ENCODE measurements at regions not wholly inside any gene's neighbourhood (a gene's known extent, or its start where the extent isn't known, plus 50 kb on each side); places are given as distances from the start of the nearest gene placed in this dataset.
"Not testable (repeated sequence)": the region's sequence is repeated elsewhere in the genome, so short reads cannot be mapped to it uniquely, and the experiment has no call there.

DNA sequence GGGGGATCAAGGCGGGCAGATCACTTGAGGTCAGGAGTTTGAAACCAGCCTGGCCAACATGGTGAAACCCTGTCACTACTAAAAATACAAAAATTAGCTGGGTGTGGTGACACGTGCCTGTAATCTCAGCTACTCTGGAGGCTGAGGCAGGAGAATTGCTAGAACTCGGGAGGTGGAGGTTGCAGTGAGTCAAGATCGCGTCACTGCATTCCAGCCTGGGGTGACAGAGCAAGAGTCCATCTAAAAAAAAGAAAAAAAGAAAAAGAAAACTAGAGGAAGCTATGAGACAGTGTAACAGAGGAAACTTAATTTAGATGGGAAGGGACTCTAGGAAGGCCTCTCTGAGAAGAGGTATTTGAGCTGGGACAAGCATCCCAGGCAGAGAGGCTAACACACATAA, 109.9 kb upstream of the SRSF6 start:
- H3K9me3 ChIP-seq (ENCODE audit: control insufficient read depth, insufficient read depth, low read length); H3K4me3 ChIP-seq (ENCODE audit: low read length); H3K27me3 ChIP-seq (ENCODE audit: control insufficient read depth, insufficient read depth, low read length); H3K4me1 ChIP-seq (ENCODE audit: control insufficient read depth, insufficient read depth, low read length); H3K27ac ChIP-seq (ENCODE audit: low read length); DNase-seq (ENCODE audit: low read depth, low spot score); H3K36me3 ChIP-seq (ENCODE audit: control insufficient read depth, insufficient read depth, low read length): not testable (repeated sequence)
- no CpG with 5 or more reads among the region's 5 CpGs for WGBS (ENCODE audit: insufficient coverage, insufficient read length)

DNA sequence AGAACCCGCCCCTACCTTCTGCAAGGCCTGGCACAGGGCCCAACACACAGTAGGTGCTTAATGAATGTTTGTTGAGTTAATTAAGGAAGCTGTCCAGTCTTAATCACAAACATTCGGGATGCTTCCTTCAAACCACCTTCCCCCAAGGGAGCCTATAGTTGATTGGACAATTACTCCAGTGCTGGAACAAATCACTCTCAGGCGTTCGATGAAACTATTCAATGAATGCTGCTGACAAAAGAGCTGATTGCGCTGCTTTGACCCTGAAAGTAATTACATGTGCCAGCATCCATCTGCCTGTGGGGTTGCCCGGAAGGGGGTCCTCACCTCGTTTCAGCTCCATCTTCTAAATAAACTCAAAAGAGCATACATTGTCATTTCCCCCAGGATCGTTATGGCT, 112.0 kb upstream of the SRSF6 start:
- Histone ChIP-seq H3K27me3 (ENCODE audit: control insufficient read depth, insufficient read depth, low read length) (no peaks in the 10 kb centered on the region), H3K9me3 (ENCODE audit: control insufficient read depth, insufficient read depth, low read length) (no peaks in the 10 kb centered on the region; the same call in 1 of the 2 replicates), H3K27ac (ENCODE audit: low read length) (no peak overlapping the region), H3K4me3 (ENCODE audit: low read length) (no peak overlapping the region), H3K4me1 (ENCODE audit: control insufficient read depth, insufficient read depth, low read length) (no peaks in the 10 kb centered on the region), H3K36me3 (ENCODE audit: control insufficient read depth, insufficient read depth, low read length) (no peaks in the 10 kb centered on the region)
- no CpG with 5 or more reads among the region's 8 CpGs for WGBS (ENCODE audit: insufficient coverage, insufficient read length)
- no peak for DNase-seq (ENCODE audit: low read depth, low spot score)

DNA sequence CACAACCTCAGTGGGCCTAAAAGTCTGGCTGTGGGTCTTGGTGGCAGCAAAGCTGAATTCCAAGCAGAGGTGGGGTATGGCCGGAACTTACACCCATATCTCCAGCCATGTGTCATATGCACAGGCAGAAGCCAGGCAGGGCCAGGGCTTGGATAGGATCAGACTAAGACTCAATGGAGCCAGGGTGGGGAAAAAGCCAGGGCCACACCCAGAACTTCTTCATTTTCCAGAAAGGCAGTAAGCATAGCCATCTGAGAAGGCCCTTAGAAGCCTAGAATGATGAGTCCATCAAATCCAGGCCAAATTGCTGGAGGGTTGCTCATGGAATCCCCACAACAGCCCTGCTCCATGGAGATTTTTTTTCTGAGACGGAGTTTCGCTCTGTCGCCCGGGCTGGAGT, 116.2 kb upstream of the SRSF6 start:
- H3K9me3 ChIP-seq (ENCODE audit: control insufficient read depth, insufficient read depth, low read length), result no peaks in the 10 kb centered on the region; the same call in 1 of the 2 replicates
- H3K36me3 ChIP-seq (ENCODE audit: control insufficient read depth, insufficient read depth, low read length), result no peaks in the 10 kb centered on the region
- H3K4me1 ChIP-seq (ENCODE audit: control insufficient read depth, insufficient read depth, low read length), result no peaks in the 10 kb centered on the region
- H3K27ac ChIP-seq (ENCODE audit: low read length), result no peak overlapping the region
- no peak for DNase-seq (ENCODE audit: low read depth, low spot score)
- no peak overlapping the region for H3K4me3 ChIP-seq (ENCODE audit: low read length)
- no peaks in the 10 kb centered on the region; the same call in 1 of the 2 replicates for H3K27me3 ChIP-seq (ENCODE audit: control insufficient read depth, insufficient read depth, low read length)
- no CpG with 5 or more reads among the region's 5 CpGs for WGBS (ENCODE audit: insufficient coverage, insufficient read length)

DNA sequence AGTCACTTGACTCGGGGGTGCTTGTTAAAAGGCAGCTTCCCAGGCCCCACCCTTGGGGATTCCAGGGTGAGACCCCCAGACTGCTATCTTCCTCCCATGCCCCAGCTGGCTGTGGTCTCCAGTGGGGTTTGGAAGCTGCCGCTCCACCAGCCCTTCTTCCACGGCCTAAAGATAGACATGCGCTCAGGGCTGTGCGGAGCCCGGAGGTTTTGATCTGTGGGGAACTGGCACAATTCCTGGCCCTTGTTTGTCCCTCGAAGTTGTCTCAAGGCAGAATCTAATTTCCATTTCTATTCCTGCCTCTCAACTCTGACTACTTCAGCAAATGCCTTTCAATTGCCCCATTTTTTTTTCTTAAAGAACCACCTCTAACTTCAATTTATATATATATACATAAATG, 120.7 kb upstream of the SRSF6 start:
- H3K27ac ChIP-seq (ENCODE audit: low read length), result no peak overlapping the region
- no peaks in the 10 kb centered on the region; the same call in 1 of the 2 replicates for H3K27me3 ChIP-seq (ENCODE audit: control insufficient read depth, insufficient read depth, low read length)
- H3K4me1 ChIP-seq (ENCODE audit: control insufficient read depth, insufficient read depth, low read length), result no peaks in the 10 kb centered on the region
- no peaks in the 10 kb centered on the region for H3K36me3 ChIP-seq (ENCODE audit: control insufficient read depth, insufficient read depth, low read length)
- no peak for DNase-seq (ENCODE audit: low read depth, low spot score)
- H3K4me3 ChIP-seq (ENCODE audit: low read length), result no peak overlapping the region
- H3K9me3 ChIP-seq (ENCODE audit: control insufficient read depth, insufficient read depth, low read length), result no peaks in the 10 kb centered on the region; the same call in 1 of the 2 replicates
- no CpG with 5 or more reads among the region's 7 CpGs for WGBS (ENCODE audit: insufficient coverage, insufficient read length)

DNA sequence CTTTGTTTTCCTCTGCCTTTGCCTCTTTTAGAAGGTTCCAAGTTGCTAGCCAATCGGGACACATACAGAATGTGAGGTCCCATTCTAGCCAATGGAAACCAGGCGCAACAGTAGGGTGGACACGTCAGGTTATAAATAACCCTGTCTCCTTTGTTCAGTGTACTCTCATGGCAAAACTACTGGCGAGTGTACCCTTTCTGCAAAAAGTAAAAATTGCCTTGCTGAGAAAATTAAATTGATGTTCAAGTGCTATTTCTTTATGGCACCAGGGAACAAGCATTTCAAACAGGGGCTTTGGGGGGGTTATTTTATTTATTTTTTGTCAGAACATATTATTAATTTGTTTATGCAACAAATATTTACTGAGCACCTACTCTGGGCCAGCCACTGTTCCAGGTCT, 123.6 kb upstream of the SRSF6 start:
- no peak overlapping the region for H3K4me3 ChIP-seq (ENCODE audit: low read length)
- no CpG with 5 or more reads among the region's 4 CpGs for WGBS (ENCODE audit: insufficient coverage, insufficient read length)
- no peaks in the 10 kb centered on the region for H3K9me3 ChIP-seq (ENCODE audit: control insufficient read depth, insufficient read depth, low read length)
- H3K4me1 ChIP-seq (ENCODE audit: control insufficient read depth, insufficient read depth, low read length), result no peaks in the 10 kb centered on the region
- H3K27me3 ChIP-seq (ENCODE audit: control insufficient read depth, insufficient read depth, low read length), result no peaks in the 10 kb centered on the region
- H3K36me3 ChIP-seq (ENCODE audit: control insufficient read depth, insufficient read depth, low read length), result no peaks in the 10 kb centered on the region
- DNase-seq (ENCODE audit: low read depth, low spot score), result no peak
- no peak overlapping the region for H3K27ac ChIP-seq (ENCODE audit: low read length)

DNA sequence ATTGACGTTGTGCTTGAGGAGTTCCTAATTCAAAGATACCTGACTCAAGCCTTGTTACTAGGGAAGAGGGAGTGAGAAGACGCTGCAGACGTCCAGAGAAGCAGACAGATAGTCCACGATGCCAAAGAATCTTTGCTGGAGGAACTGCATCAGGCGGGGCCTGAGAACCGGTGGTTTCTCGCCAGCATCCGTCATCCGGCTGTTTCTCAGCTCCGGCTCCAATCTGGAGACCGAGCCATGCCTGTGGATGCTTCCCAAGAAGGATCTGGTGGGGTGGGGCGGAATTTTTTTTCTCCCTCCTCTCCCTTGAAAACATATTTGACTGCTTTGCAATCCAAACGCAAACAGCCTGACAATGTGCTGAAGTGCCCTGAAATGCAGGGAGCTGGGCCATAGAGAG, 125.8 kb upstream of the SRSF6 start:
- Histone ChIP-seq H3K9me3 (ENCODE audit: control insufficient read depth, insufficient read depth, low read length) (no peaks in the 10 kb centered on the region), H3K27ac (ENCODE audit: low read length) (no peak overlapping the region), H3K4me1 (ENCODE audit: control insufficient read depth, insufficient read depth, low read length) (no peaks in the 10 kb centered on the region), H3K36me3 (ENCODE audit: control insufficient read depth, insufficient read depth, low read length) (no peaks in the 10 kb centered on the region), H3K4me3 (ENCODE audit: low read length) (no peak overlapping the region), H3K27me3 (ENCODE audit: control insufficient read depth, insufficient read depth, low read length) (no peaks in the 10 kb centered on the region)
- no CpG with 5 or more reads among the region's 13 CpGs for WGBS (ENCODE audit: insufficient coverage, insufficient read length)
- DNase-seq (ENCODE audit: low read depth, low spot score), result no peak

DNA sequence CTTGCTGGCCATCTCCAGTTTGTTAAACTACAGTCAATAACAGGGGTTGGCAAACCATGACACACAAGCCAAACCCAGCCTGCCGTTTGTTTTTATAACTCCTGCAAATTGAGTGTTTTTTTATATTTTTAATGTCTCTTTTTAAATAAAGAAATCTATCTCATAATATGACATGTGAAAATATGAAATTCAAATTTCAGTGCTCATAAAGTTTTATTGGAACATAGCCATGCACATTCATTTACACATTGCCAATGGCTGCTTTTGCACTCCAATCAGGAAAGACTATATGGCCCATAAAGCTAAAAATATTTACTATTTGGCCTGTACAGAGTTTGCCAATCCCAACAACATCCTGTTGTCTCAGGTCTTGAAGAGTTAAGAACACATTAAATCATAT, 129.0 kb upstream of the SRSF6 start:
- no peak overlapping the region for H3K4me3 ChIP-seq (ENCODE audit: low read length)
- DNase-seq (ENCODE audit: low read depth, low spot score), result no peak
- no peaks in the 10 kb centered on the region for H3K4me1 ChIP-seq (ENCODE audit: control insufficient read depth, insufficient read depth, low read length)
- H3K9me3 ChIP-seq (ENCODE audit: control insufficient read depth, insufficient read depth, low read length), result no peaks in the 10 kb centered on the region
- H3K36me3 ChIP-seq (ENCODE audit: control insufficient read depth, insufficient read depth, low read length), result no peaks in the 10 kb centered on the region
- H3K27ac ChIP-seq (ENCODE audit: low read length), result no peak overlapping the region
- H3K27me3 ChIP-seq (ENCODE audit: control insufficient read depth, insufficient read depth, low read length), result no peaks in the 10 kb centered on the region
- no CpG with 5 or more reads among the region's 1 CpG for WGBS (ENCODE audit: insufficient coverage, insufficient read length)

DNA sequence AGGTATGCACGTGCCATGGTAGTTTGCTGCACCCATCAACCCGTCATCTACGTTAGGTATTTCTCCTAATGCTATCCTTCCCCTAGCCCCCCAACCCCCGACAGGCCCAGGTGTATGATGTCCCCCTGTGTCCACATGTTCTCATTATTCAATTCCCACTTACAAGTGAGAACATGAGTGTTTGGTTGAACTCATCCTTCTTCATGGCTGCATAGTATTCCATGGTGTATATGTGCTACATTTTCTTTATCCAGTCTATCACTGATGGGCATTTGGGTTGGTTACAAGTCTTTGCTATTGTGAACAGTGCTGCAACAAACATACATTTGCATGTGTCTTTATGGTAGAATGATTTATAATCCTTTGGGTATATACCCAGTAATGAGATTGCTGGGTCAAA, 130.5 kb upstream of the SRSF6 start:
- H3K4me1 ChIP-seq (ENCODE audit: control insufficient read depth, insufficient read depth, low read length); DNase-seq (ENCODE audit: low read depth, low spot score); H3K36me3 ChIP-seq (ENCODE audit: control insufficient read depth, insufficient read depth, low read length); H3K27ac ChIP-seq (ENCODE audit: low read length); H3K27me3 ChIP-seq (ENCODE audit: control insufficient read depth, insufficient read depth, low read length); H3K9me3 ChIP-seq (ENCODE audit: control insufficient read depth, insufficient read depth, low read length); H3K4me3 ChIP-seq (ENCODE audit: low read length): not testable (repeated sequence)
- WGBS (ENCODE audit: insufficient coverage, insufficient read length), result no CpG with 5 or more reads among the region's 4 CpGs

DNA sequence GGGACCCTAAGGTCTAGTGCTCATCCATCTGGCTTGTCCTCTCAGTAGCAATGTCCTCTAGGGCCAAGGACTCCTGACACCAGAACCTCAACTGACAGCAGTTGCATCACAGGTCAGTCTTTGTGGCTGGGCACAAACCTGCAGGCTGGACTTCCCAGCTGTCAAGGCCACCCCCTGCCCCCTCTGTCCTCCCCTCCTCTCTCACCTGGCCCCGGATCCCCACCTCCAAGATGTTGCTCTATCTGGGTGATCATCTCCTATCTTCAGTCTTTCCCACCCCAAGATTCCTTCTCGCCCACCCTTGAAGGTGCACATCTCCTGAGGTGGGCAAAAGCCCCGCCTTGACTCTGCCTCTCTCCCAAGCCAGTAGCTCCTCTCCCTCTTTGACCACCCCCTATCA, 131.8 kb upstream of the SRSF6 start:
- no CpG with 5 or more reads among the region's 3 CpGs for WGBS (ENCODE audit: insufficient coverage, insufficient read length)
- no peak for DNase-seq (ENCODE audit: low read depth, low spot score)
- H3K27ac ChIP-seq (ENCODE audit: low read length), result no peak overlapping the region
- H3K4me1 ChIP-seq (ENCODE audit: control insufficient read depth, insufficient read depth, low read length), result no peaks in the 10 kb centered on the region; the same call in 1 of the 2 replicates
- H3K36me3 ChIP-seq (ENCODE audit: control insufficient read depth, insufficient read depth, low read length), result no peaks in the 10 kb centered on the region
- H3K27me3 ChIP-seq (ENCODE audit: control insufficient read depth, insufficient read depth, low read length), result no peaks in the 10 kb centered on the region
- H3K9me3 ChIP-seq (ENCODE audit: control insufficient read depth, insufficient read depth, low read length), result no peaks in the 10 kb centered on the region
- no peak overlapping the region for H3K4me3 ChIP-seq (ENCODE audit: low read length)

DNA sequence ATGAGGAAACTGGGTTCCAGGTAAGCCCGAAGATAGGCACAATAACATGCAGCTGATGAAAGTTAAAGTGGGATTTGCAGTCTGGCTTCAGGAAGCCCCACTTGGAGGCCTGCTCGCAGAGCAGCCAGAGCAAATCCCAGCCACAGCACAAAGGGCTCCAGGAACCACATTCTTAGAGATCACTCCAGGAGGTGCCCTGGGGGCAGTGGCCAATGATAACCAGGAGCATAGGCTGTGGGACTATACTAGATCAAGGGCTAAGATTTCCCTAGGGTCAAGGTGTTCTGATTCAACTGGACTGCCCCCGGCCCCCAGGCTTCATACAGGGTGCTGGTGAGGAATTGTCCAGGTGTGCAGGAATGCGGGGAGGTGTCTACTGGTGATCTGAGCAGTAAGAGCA, 133.9 kb upstream of the PTPRT start:
- H3K27me3 ChIP-seq (ENCODE audit: control insufficient read depth, insufficient read depth, low read length), result no peaks in the 10 kb centered on the region
- no peaks in the 10 kb centered on the region for H3K9me3 ChIP-seq (ENCODE audit: control insufficient read depth, insufficient read depth, low read length)
- DNase-seq (ENCODE audit: low read depth, low spot score), result no peak
- WGBS (ENCODE audit: insufficient coverage, insufficient read length), result no CpG with 5 or more reads among the region's 4 CpGs
- no peaks in the 10 kb centered on the region for H3K36me3 ChIP-seq (ENCODE audit: control insufficient read depth, insufficient read depth, low read length)
- no peak overlapping the region for H3K27ac ChIP-seq (ENCODE audit: low read length)
- H3K4me1 ChIP-seq (ENCODE audit: control insufficient read depth, insufficient read depth, low read length), result no peaks in the 10 kb centered on the region; the same call in 1 of the 2 replicates
- H3K4me3 ChIP-seq (ENCODE audit: low read length), result no peak overlapping the region

DNA sequence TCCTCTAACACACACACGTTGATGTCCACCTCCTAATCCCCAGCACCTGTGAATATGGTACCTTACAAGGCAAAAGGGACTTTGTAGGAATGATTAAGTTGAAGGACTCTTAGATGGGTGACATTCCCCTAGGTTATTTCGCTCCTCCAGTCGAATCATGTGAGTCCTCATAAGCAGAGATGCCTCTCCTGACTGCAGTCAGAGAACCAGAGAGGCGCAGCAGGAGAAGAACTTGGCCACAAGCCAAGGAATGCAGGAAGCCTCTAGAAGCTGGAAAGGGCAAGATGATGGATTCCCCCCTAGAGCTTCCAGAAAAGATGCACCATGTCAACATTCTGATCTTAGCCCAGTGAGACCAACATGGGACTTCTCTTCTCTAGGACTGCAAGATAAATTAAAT, 133.1 kb upstream of the PTPRT start:
- H3K36me3 ChIP-seq (ENCODE audit: control insufficient read depth, insufficient read depth, low read length), result no peaks in the 10 kb centered on the region
- no peak for DNase-seq (ENCODE audit: low read depth, low spot score)
- H3K9me3 ChIP-seq (ENCODE audit: control insufficient read depth, insufficient read depth, low read length), result no peaks in the 10 kb centered on the region
- no CpG with 5 or more reads among the region's 4 CpGs for WGBS (ENCODE audit: insufficient coverage, insufficient read length)
- no peaks in the 10 kb centered on the region for H3K27me3 ChIP-seq (ENCODE audit: control insufficient read depth, insufficient read depth, low read length)
- H3K4me1 ChIP-seq (ENCODE audit: control insufficient read depth, insufficient read depth, low read length), result no peaks in the 10 kb centered on the region; the same call in 1 of the 2 replicates
- no peak overlapping the region for H3K4me3 ChIP-seq (ENCODE audit: low read length)
- H3K27ac ChIP-seq (ENCODE audit: low read length), result no peak overlapping the region

Data from iPS DF 6.9 (cell line).